Fibroblast of lung (primary cell): ENCODE measurements at regions not wholly inside any gene's neighbourhood (a gene's known extent, or its start where the extent isn't known, plus 50 kb on each side); places are given as distances from the start of the nearest gene placed in this dataset.
A peak's percentile ranks its signal among the peaks of the same experiment; 100 is the strongest.

Experiments
- DNase-seq, 2 donors: peaks; one replicate each; pipeline versions ENCODE4 v3.0.0 to v3.0.0-alpha.2; 2010; ENCODE audit warnings: low read depth in 2 of 2
- H2AFZ ChIP-seq: 2 replicates; pipeline ENCODE4 v1.5.1; 2012; ENCODE audit warnings: low read length, control low read depth, inconsistent platforms
- H3K27ac ChIP-seq: 2 replicates; pipeline ENCODE4 v1.5.1; 2011; ENCODE audit warnings: low read length, control low read depth; ENCODE audit not compliant: insufficient read depth
- H3K27me3 ChIP-seq: 2 replicates; pipeline ENCODE4 v1.5.1; 2011; ENCODE audit warnings: mild to moderate bottlenecking, low read length; ENCODE audit not compliant: control insufficient read depth, insufficient read depth
- H3K36me3 ChIP-seq: 2 replicates; pipeline ENCODE4 v1.5.1; 2011; ENCODE audit warnings: low read length; ENCODE audit not compliant: control insufficient read depth, insufficient read depth
- H3K4me1 ChIP-seq: 2 replicates; pipeline ENCODE4 v1.5.1; 2011; ENCODE audit warnings: low read length; ENCODE audit not compliant: control insufficient read depth, insufficient read depth; ENCODE audit errors: extremely low read depth
- H3K4me2 ChIP-seq: 2 replicates; pipeline ENCODE4 v1.5.1; 2011; ENCODE audit warnings: low read length, control low read depth; ENCODE audit not compliant: insufficient read depth; ENCODE audit errors: extremely low read depth
- H3K4me3 ChIP-seq, 4 experiments: fragments of 200-600 bp in 1 of 4; sonication (generic) in 1 of 4; replicated peaks in 1 of 4; 2 replicates each; pipeline ENCODE4 v1.5.1; 2011 to 2016; ENCODE audit warnings: low read length in 4 of 4, low read depth in 3 of 4, mild to moderate bottlenecking in 3 of 4, control low read depth in 2 of 4, inconsistent platforms in 1 of 4, mixed read lengths in 1 of 4; ENCODE audit not compliant: insufficient read depth in 1 of 4; ENCODE audit errors: control extremely low read depth in 1 of 4
- H3K79me2 ChIP-seq: 2 replicates; pipeline ENCODE4 v1.5.1; 2012; ENCODE audit warnings: mild to moderate bottlenecking, low read length, inconsistent platforms; ENCODE audit not compliant: control insufficient read depth, insufficient read depth
- H3K9ac ChIP-seq: 2 replicates; pipeline ENCODE4 v1.5.1; 2011; ENCODE audit warnings: mild to moderate bottlenecking, low read length, control low read depth; ENCODE audit not compliant: insufficient read depth
- H3K9me3 ChIP-seq: 2 replicates; pipeline ENCODE4 v1.5.1; 2012; ENCODE audit warnings: low read depth, low read length; ENCODE audit not compliant: control insufficient read depth, insufficient read depth
- H4K20me1 ChIP-seq: 2 replicates; pipeline ENCODE4 v1.5.1; 2011; ENCODE audit warnings: low read length; ENCODE audit not compliant: control insufficient read depth, insufficient read depth; ENCODE audit errors: extremely low read depth
- EZH2 ChIP-seq: IDR thresholded peaks from 2 replicates; pipeline ENCODE4 v1.5.1; 2012; ENCODE audit warnings: low read length, control low read depth, mild to moderate bottlenecking; ENCODE audit errors: missing control alignments
- TF ChIP-seq, protein P1 (sequence below), 2 donors: IDR thresholded peaks in 1 of 2; conservative IDR thresholded peaks in 1 of 2; 1 replicate in 1 of 2; 2 replicates in 1 of 2; pipeline ENCODE4 v1.5.1; 2011 to 2012; ENCODE audit warnings: low read length in 2 of 2, control low read depth in 1 of 2, inconsistent platforms in 1 of 2, low read depth in 1 of 2, mild to moderate bottlenecking in 1 of 2

DNA sequence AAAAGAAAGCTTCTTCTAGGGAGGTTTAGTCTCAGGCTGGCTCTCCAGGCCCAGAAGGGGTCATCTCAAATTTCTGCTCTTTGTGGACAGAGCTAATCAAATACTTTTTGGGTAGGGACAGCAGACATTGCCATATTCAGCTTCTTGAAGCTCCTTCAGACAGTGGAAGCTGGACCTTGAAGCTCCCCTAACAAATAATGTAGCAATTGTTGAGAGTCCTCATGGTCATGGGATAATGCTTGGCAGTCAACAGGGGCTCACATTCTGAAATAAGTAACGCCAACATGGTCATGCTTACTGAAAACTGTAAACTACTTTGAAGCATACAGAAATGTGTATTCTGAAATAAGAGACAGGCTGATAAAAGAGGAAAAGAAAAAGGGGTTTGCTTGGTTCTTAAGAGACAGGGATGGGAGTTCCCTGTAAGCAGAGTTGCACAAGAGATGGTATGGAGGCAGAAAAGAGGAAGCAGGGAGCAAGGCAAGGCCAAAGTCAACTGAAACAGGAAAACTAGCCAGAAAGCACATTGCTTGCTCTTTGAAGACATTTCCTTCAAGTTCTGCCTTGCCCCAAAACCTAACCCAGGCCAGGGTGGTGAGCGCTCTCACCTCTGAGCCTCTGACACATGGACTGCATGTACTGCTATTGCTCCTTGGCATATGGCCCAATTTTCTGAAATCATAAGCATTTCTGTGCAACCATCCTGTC, 53.1 kb upstream of the KMT2E start:
- no peaks in the 10 kb centered on the region for H3K9me3 ChIP-seq
- no peaks in the 10 kb centered on the region for H3K36me3 ChIP-seq
- H3K27me3 ChIP-seq = no peaks in the 10 kb centered on the region
- no peak overlapping the region for H3K4me3 ChIP-seq
- DNase-seq = peak in 1 of 2 donors; percentile 81
- H3K27ac ChIP-seq = peak overlapping the region; percentile 35
- H3K9ac ChIP-seq = no peak overlapping the region
- H3K4me2 ChIP-seq = no peak overlapping the region
- H3K4me1 ChIP-seq = peaks cover 24% of the 10 kb centered on the region
- no peaks in the 10 kb centered on the region for H4K20me1 ChIP-seq
- TF ChIP-seq, protein P1, sequence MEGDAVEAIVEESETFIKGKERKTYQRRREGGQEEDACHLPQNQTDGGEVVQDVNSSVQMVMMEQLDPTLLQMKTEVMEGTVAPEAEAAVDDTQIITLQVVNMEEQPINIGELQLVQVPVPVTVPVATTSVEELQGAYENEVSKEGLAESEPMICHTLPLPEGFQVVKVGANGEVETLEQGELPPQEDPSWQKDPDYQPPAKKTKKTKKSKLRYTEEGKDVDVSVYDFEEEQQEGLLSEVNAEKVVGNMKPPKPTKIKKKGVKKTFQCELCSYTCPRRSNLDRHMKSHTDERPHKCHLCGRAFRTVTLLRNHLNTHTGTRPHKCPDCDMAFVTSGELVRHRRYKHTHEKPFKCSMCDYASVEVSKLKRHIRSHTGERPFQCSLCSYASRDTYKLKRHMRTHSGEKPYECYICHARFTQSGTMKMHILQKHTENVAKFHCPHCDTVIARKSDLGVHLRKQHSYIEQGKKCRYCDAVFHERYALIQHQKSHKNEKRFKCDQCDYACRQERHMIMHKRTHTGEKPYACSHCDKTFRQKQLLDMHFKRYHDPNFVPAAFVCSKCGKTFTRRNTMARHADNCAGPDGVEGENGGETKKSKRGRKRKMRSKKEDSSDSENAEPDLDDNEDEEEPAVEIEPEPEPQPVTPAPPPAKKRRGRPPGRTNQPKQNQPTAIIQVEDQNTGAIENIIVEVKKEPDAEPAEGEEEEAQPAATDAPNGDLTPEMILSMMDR (conservative IDR thresholded peaks at IDR 0.05 in 1 of 2, IDR thresholded peaks at IDR 0.05 in 1 of 2; ENCODE audit: low read depth in 1 of 2, low read length in 2 of 2) = no peak
- TF ChIP-seq EZH2 = no peak
- no peaks in the 10 kb centered on the region for H3K79me2 ChIP-seq
- H2AFZ ChIP-seq = no peak overlapping the region

DNA sequence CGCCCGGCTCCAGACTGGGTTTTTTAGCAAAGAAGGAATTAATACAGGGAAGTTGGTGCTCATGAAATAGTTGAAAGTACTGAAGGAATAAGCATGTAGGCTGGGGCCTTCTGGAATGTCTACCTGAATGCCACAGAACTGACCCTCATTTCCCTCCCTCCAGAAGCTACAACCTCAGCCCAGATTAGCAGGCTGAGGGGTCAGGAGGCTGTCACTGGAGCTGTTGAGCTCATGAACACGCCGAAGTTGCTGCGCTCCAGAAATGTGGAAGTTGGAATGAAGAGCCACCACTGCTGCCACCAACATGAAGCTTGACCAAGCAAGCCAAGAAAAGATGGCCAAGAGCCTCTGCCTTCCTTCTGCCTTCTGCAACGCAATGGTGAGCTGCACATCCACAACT, 52.2 kb upstream of the KMT2E start:
- H3K27me3 ChIP-seq = no peaks in the 10 kb centered on the region
- H3K4me3 ChIP-seq = no peak overlapping the region
- DNase-seq = no peak
- no peaks in the 10 kb centered on the region for H4K20me1 ChIP-seq
- H3K4me2 ChIP-seq = no peak overlapping the region
- no peaks in the 10 kb centered on the region for H3K79me2 ChIP-seq
- no peak overlapping the region for H3K9ac ChIP-seq
- no peaks in the 10 kb centered on the region for H3K9me3 ChIP-seq
- H3K4me1 ChIP-seq = peaks cover 16% of the 10 kb centered on the region
- no peak for TF ChIP-seq EZH2
- TF ChIP-seq, protein P1 (conservative IDR thresholded peaks at IDR 0.05 in 1 of 2, IDR thresholded peaks at IDR 0.05 in 1 of 2; ENCODE audit: low read depth in 1 of 2, low read length in 2 of 2) = no peak
- no peak overlapping the region for H2AFZ ChIP-seq
- no peaks in the 10 kb centered on the region for H3K36me3 ChIP-seq
- H3K27ac ChIP-seq = no peak overlapping the region

DNA sequence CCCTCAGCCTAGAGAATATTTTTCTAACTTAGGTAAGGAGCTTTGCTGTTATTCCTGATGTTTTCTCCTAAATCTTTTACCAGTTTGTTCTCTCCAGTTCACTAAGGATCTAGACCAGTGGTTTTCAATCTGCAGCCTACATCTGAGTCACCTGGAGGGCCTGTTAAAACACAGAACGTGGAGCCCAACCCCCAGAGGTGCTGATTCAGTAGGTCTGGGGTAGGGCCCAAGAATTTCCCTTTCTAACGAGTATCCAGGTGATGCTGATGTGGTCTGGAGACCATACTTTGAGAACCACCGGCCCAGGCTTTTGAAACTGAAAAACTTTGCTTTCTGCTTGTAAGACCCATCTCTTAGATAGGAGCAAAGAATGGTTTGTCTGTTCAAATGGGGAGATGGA, 51.2 kb upstream of the KMT2E start:
- no peak overlapping the region for H3K9ac ChIP-seq
- TF ChIP-seq EZH2 = no peak
- TF ChIP-seq, protein P1 (conservative IDR thresholded peaks at IDR 0.05 in 1 of 2, IDR thresholded peaks at IDR 0.05 in 1 of 2; ENCODE audit: low read depth in 1 of 2, low read length in 2 of 2) = no peak
- no peaks in the 10 kb centered on the region for H3K36me3 ChIP-seq
- no peaks in the 10 kb centered on the region for H3K27me3 ChIP-seq
- no peaks in the 10 kb centered on the region for H4K20me1 ChIP-seq
- no peak overlapping the region for H3K27ac ChIP-seq
- no peak overlapping the region for H3K4me3 ChIP-seq
- H3K9me3 ChIP-seq = no peaks in the 10 kb centered on the region
- peaks cover 18% of the 10 kb centered on the region for H3K4me1 ChIP-seq
- no peak overlapping the region for H2AFZ ChIP-seq
- no peak overlapping the region for H3K4me2 ChIP-seq
- H3K79me2 ChIP-seq = no peaks in the 10 kb centered on the region
- peak in 1 of 2 donors; percentile 57 for DNase-seq
